Breast epithelium (tissue), 3 donors: ENCODE measurements at regions not wholly inside any gene's neighbourhood (a gene's known extent, or its start where the extent isn't known, plus 50 kb on each side); places are given as distances from the start of the nearest gene placed in this dataset.

Experiments used
- CTCF ChIP-seq, 3 donors: fragments of 450-650 bp; IDR thresholded peaks; one replicate each; pipeline ENCODE4 v1.5.1; 2016 to 2017; ENCODE audit warnings: antibody characterized with exemption in 3 of 3, mild to moderate bottlenecking in 3 of 3, moderate library complexity in 3 of 3
- POLR2A ChIP-seq: fragments of 450-650 bp; IDR thresholded peaks from one replicate; pipeline ENCODE4 v1.6.1; 2016; ENCODE audit warnings: antibody characterized with exemption, mild to moderate bottlenecking, moderate library complexity

GRCh38 chr1:55574691-55575225, 359.6 kb upstream of the USP24 start:
- TF ChIP-seq CTCF (IDR thresholded peaks at IDR 0.05) (no peak), POLR2A (no peak)
